Prostate gland (tissue), 2 donors: ENCODE measurements at regions not wholly inside any gene's neighbourhood (a gene's known extent, or its start where the extent isn't known, plus 50 kb on each side); places are given as distances from the start of the nearest gene placed in this dataset.

Source experiments
- DNase-seq: peaks from one replicate; pipeline ENCODE4 v3.0.0-alpha.2; 2019; ENCODE audit warnings: low spot score
- H3K27ac ChIP-seq, 2 donors: fragments of 200-600 bp; sonication (generic); 2 replicates each; pipeline ENCODE4 v1.5.1; 2017 to 2019
- H3K27me3 ChIP-seq: fragments of 200-600 bp; sonication (generic); replicated peaks from 2 replicates; pipeline ENCODE4 v1.5.1; 2019; ENCODE audit not compliant: insufficient read depth
- H3K36me3 ChIP-seq, 2 donors: fragments of 200-600 bp; sonication (generic); 1 replicate in 1 of 2; 2 replicates in 1 of 2; pipeline versions ENCODE4 v1.5.1 to v1.8.1; 2017 to 2019
- H3K4me1 ChIP-seq: fragments of 200-600 bp; sonication (generic); replicated peaks from 2 replicates; pipeline ENCODE4 v1.5.1; 2019
- H3K4me3 ChIP-seq, 2 donors: fragments of 200-600 bp; sonication (generic); 2 replicates each; pipeline ENCODE4 v1.5.1; 2017 to 2019
- H3K9me3 ChIP-seq: fragments of 200-600 bp; sonication (generic); 2 replicates; pipeline ENCODE4 v1.5.1; 2017
- POLR2A ChIP-seq: fragments of 450-650 bp; IDR thresholded peaks from one replicate; pipeline ENCODE4 v1.6.1; 2016; ENCODE audit warnings: antibody characterized with exemption, mild to moderate bottlenecking
- POLR2AphosphoS5 ChIP-seq: sonication (generic); formaldehyde crosslinking; IDR thresholded peaks from one replicate; pipeline ENCODE4 v1.6.1; 2017; ENCODE audit warnings: antibody characterized with exemption
- WGBS: methylation state at CpG from one replicate; pipeline ENCODE4 v1.1.5; 2018; 5-methylcytosine and 5-hydroxymethylcytosine counted together
- intact Hi-C: fragments of 100-400 bp; cut with DNase I; formaldehyde crosslinking; loops from one replicate; pipeline ENCODE4 v1.14.2; 2022
- small RNA-seq, 2 donors: library from RNA; depleted of rRNA; stranded (forward); fragments of <200 nt; gene quantifications; one replicate each; pipeline ENCODE3, GENCODE V24; 2016
- TF ChIP-seq, protein P1 (sequence below), 4 experiments: fragments of 200-600 bp in 2 of 4; fragments of 450-650 bp in 2 of 4; sonication (generic) in 2 of 4; IDR thresholded peaks; 1 replicate in 3 of 4; 2 replicates in 1 of 4; pipeline ENCODE4 v1.5.1; 2016 to 2019; ENCODE audit warnings: antibody characterized with exemption in 4 of 4, mild to moderate bottlenecking in 2 of 4, moderate library complexity in 2 of 4

DNA sequence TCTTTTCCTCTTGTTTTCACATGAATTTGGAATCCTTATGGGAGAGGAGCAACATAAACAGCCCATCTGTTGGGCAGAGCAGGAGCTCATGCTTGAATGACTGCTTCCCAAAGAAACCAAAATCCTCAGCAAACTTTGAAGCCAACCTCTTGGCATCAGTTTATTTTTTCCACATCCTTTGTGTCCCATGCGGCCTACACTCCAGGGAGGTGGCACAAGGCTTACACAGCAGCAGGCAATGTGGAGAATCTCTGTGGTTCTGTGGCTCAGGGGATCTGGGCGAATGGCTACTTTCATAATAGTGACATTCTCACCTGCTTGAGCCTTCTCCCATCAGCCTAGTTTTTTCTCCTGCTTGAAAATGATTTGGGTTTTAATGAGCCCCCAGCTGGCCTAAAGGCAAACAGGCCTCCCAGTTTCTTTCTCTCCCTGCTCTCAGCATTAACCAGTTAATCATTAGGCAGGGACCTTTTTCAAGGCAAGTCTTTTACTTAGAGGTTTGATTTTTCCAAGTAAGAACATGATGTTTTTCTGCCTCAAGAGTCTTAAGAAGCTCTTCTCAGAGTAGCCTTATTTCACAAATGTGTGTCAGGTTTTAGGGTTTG is 370.3 kb downstream of the ARHGEF28 start:
- TF ChIP-seq, protein P1, sequence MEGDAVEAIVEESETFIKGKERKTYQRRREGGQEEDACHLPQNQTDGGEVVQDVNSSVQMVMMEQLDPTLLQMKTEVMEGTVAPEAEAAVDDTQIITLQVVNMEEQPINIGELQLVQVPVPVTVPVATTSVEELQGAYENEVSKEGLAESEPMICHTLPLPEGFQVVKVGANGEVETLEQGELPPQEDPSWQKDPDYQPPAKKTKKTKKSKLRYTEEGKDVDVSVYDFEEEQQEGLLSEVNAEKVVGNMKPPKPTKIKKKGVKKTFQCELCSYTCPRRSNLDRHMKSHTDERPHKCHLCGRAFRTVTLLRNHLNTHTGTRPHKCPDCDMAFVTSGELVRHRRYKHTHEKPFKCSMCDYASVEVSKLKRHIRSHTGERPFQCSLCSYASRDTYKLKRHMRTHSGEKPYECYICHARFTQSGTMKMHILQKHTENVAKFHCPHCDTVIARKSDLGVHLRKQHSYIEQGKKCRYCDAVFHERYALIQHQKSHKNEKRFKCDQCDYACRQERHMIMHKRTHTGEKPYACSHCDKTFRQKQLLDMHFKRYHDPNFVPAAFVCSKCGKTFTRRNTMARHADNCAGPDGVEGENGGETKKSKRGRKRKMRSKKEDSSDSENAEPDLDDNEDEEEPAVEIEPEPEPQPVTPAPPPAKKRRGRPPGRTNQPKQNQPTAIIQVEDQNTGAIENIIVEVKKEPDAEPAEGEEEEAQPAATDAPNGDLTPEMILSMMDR (IDR thresholded peaks at IDR 0.05) = no peak
- TF ChIP-seq POLR2A (no peak), POLR2AphosphoS5 (no peak)
- Histone ChIP-seq H3K4me1 (no peaks in the 10 kb centered on the region), H3K27ac (no peak overlapping the region), H3K4me3 (no peak overlapping the region), H3K9me3 (no peaks in the 10 kb centered on the region), H3K27me3 (no peaks in the 10 kb centered on the region), H3K36me3 (no peaks in the 10 kb centered on the region)
- DNase-seq = no peak
- WGBS = 56% methylated on average over 2 of the region's 2 CpGs
- intact Hi-C loops = no loop called here

DNA sequence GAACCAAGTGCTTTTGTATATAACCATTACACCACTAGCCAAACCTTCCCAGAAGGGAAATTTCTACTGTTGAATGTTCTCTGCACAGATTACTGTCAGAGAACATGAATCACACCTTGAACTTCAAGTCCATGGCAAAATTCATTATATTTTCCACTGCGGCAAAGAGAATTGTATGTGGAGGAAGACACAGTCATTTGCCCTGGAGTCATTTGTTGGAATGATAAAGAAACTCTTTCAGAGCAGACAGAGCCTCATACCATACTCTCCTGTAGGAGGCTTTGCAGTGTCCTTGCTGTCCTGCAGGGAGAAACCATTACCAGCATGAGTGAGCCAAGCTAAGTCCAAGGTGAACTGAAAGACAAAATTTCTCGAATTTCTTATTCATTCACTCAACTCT is 369.0 kb downstream of the ARHGEF28 start:
- TF ChIP-seq, protein P1 (IDR thresholded peaks at IDR 0.05) = no peak
- TF ChIP-seq POLR2A (no peak), POLR2AphosphoS5 (no peak)
- no peak for DNase-seq

More for the DNA sequence above, 369.0 kb downstream of the ARHGEF28 start:
- H3K4me1 ChIP-seq = no peaks in the 10 kb centered on the region
- H3K9me3 ChIP-seq = no peaks in the 10 kb centered on the region
- H3K27ac ChIP-seq = no peak overlapping the region
- no peaks in the 10 kb centered on the region for H3K36me3 ChIP-seq
- 87% methylated on average over 2 of the region's 2 CpGs for WGBS
- no peak overlapping the region for H3K4me3 ChIP-seq
- H3K27me3 ChIP-seq = no peaks in the 10 kb centered on the region
- intact Hi-C loops = no loop called here

Small RNA genes in the stretch of these regions (small RNA-seq; reads per million reads assigned to genes)
- 0 reads per million in 2 donors for gene RN7SL814P
